HL-60 (cell line): ENCODE measurements at regions not wholly inside any gene's neighbourhood (a gene's known extent, or its start where the extent isn't known, plus 50 kb on each side); places are given as distances from the start of the nearest gene placed in this dataset.

ENCODE experiments used
- DNase-seq, 2 experiments: peaks; one replicate each; pipeline ENCODE4 v3.0.0-alpha.2; 2010 to 2020; ENCODE audit warnings: low read depth in 1 of 2, low spot score in 1 of 2
- H3K27ac ChIP-seq: fragments of 250-450 bp; sonication (Bioruptor Pico); replicated peaks from 2 replicates; pipeline ENCODE4 v1.5.1; 2020; ENCODE audit warnings: mild to moderate bottlenecking, moderate library complexity
- H3K27me3 ChIP-seq: fragments of 250-450 bp; sonication (Bioruptor Pico); 2 replicates; pipeline ENCODE4 v1.5.1; 2021; ENCODE audit warnings: mild to moderate bottlenecking, moderate library complexity; ENCODE audit not compliant: insufficient read depth, poor library complexity, severe bottlenecking
- H3K4me3 ChIP-seq: replicated peaks from 2 replicates; pipeline ENCODE4 v1.5.1; 2011; ENCODE audit warnings: mild to moderate bottlenecking, control low read depth, low read length; ENCODE audit not compliant: insufficient read depth
- GABPA ChIP-seq: IDR thresholded peaks from 2 replicates; pipeline ENCODE4 v1.6.1; 2012; ENCODE audit warnings: low read depth
- POLR2AphosphoS5 ChIP-seq: IDR thresholded peaks from 2 replicates; pipeline ENCODE4 v1.6.1; 2012; ENCODE audit warnings: low read depth
- SPI1 ChIP-seq: IDR thresholded peaks from 2 replicates; pipeline ENCODE4 v1.6.1; 2012; ENCODE audit warnings: low read depth, mild to moderate bottlenecking, borderline replicate concordance
- TF ChIP-seq, protein P1 (sequence below): IDR thresholded peaks from 2 replicates; pipeline ENCODE4 v1.6.1; 2012; ENCODE audit warnings: low read depth; ENCODE audit not compliant: insufficient replicate concordance
- TF ChIP-seq, protein P2 (sequence below): IDR thresholded peaks from one replicate; pipeline ENCODE4 v1.5.1; 2011; ENCODE audit warnings: low read length, control low read depth, inconsistent platforms; ENCODE audit not compliant: insufficient read depth

DNA sequence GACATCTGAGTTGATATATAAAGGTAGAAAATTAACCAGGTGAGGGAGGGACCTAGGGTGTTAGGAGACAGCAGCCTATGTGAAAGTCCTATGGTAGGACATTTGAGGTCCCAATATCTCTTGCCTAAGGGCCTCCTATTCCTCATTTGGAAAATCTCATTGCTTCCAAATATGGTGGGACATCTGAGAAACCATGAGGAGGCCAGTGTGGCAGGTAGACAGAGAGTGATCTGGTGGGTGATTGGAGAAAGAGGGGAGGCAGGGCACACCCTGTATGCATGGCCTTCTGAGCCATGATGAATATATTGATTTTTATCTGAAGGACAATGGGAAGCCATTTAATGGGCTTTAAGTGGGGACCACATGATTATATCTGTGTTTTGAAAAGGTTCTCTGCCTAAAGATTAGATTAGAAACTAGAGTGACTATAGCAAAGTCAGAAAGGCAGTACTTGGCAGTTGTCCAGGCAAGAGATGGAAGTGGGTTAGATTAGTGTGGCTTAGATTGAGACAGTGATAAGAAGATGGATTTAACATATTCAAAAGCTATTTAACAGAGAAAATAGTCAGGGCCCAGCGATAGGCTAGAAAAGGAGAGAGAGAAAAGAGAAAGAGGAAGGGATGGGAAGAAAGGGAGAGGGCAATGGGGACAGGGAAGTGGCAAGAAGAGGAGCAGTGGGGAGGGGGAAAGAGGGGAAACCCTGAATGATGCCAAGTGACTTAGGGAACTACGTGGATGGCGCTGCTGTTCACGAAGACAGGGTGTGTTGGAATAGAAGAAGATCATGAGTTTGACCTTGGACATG, 237.2 kb upstream of the SRRM4 start:
- Histone ChIP-seq H3K4me3 (no peak overlapping the region), H3K27ac (no peak overlapping the region), H3K27me3 (no peaks in the 10 kb centered on the region)
- TF ChIP-seq, protein P1, sequence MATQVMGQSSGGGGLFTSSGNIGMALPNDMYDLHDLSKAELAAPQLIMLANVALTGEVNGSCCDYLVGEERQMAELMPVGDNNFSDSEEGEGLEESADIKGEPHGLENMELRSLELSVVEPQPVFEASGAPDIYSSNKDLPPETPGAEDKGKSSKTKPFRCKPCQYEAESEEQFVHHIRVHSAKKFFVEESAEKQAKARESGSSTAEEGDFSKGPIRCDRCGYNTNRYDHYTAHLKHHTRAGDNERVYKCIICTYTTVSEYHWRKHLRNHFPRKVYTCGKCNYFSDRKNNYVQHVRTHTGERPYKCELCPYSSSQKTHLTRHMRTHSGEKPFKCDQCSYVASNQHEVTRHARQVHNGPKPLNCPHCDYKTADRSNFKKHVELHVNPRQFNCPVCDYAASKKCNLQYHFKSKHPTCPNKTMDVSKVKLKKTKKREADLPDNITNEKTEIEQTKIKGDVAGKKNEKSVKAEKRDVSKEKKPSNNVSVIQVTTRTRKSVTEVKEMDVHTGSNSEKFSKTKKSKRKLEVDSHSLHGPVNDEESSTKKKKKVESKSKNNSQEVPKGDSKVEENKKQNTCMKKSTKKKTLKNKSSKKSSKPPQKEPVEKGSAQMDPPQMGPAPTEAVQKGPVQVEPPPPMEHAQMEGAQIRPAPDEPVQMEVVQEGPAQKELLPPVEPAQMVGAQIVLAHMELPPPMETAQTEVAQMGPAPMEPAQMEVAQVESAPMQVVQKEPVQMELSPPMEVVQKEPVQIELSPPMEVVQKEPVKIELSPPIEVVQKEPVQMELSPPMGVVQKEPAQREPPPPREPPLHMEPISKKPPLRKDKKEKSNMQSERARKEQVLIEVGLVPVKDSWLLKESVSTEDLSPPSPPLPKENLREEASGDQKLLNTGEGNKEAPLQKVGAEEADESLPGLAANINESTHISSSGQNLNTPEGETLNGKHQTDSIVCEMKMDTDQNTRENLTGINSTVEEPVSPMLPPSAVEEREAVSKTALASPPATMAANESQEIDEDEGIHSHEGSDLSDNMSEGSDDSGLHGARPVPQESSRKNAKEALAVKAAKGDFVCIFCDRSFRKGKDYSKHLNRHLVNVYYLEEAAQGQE = no peak
- no peak for TF ChIP-seq GABPA
- TF ChIP-seq, protein P2, sequence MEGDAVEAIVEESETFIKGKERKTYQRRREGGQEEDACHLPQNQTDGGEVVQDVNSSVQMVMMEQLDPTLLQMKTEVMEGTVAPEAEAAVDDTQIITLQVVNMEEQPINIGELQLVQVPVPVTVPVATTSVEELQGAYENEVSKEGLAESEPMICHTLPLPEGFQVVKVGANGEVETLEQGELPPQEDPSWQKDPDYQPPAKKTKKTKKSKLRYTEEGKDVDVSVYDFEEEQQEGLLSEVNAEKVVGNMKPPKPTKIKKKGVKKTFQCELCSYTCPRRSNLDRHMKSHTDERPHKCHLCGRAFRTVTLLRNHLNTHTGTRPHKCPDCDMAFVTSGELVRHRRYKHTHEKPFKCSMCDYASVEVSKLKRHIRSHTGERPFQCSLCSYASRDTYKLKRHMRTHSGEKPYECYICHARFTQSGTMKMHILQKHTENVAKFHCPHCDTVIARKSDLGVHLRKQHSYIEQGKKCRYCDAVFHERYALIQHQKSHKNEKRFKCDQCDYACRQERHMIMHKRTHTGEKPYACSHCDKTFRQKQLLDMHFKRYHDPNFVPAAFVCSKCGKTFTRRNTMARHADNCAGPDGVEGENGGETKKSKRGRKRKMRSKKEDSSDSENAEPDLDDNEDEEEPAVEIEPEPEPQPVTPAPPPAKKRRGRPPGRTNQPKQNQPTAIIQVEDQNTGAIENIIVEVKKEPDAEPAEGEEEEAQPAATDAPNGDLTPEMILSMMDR = no peak
- TF ChIP-seq SPI1 = no peak
- no peak for TF ChIP-seq POLR2AphosphoS5
- no peak for DNase-seq

DNA sequence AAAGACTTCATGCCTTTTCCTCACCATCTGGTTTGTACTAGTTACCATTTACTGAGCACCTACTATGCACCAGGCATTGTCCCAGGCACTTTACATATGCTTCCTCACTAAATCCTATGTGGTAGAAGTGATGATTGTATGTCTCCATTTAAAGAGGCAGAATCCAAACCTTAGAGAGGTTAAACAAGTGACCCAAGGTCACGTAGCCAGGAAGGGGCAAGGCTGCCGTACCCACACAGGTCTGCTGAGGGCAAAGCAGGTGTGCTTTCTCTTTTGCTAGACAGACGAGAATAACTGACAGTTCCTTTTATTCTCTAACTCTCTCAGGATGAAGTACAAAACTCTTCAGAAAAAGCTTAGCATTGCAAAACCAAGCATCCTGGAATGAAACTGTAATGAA, 235.2 kb upstream of the SRRM4 start:
- DNase-seq = no peak
- Histone ChIP-seq H3K27ac (no peak overlapping the region), H3K27me3 (no peaks in the 10 kb centered on the region), H3K4me3 (no peak overlapping the region)
- TF ChIP-seq POLR2AphosphoS5 (no peak), SPI1 (no peak), GABPA (no peak)
- TF ChIP-seq, protein P1 = no peak
- TF ChIP-seq, protein P2 = no peak

DNA sequence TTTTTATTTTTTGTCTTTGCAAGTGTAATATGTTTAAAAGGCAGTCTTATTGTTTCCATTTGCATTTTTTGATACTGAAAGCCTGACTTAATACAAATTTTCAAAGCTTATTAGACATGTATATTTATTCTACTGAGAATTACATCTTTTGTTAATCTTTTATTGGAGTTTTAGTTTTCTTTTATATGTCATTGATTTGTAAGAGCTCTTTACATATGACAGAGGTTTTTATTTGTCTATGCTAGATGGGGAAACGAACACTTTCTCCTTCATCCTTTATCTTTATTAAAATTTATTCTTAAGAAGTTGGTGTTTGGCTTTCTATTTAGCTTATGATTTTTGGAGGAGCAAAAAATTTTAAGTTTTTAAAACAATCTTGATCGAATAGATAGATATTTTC, 234.4 kb upstream of the SRRM4 start:
- DNase-seq = no peak
- Histone ChIP-seq H3K27me3 (no peaks in the 10 kb centered on the region), H3K27ac (no peak overlapping the region), H3K4me3 (no peak overlapping the region)
- TF ChIP-seq, protein P1 = no peak
